ENCODE measurements at regions not wholly inside any gene's neighbourhood (a gene's known extent, or its start where the extent isn't known, plus 50 kb on each side); places are given as distances from the start of the nearest gene placed in this dataset.
"Not testable (repeated sequence)": the region's sequence is repeated elsewhere in the genome, so short reads cannot be mapped to it uniquely, and the experiment has no call there.

GRCh38 chr5:32876791-32877190, 165.7 kb downstream of the NPR3 start:
- TF ChIP-seq, protein P1, sequence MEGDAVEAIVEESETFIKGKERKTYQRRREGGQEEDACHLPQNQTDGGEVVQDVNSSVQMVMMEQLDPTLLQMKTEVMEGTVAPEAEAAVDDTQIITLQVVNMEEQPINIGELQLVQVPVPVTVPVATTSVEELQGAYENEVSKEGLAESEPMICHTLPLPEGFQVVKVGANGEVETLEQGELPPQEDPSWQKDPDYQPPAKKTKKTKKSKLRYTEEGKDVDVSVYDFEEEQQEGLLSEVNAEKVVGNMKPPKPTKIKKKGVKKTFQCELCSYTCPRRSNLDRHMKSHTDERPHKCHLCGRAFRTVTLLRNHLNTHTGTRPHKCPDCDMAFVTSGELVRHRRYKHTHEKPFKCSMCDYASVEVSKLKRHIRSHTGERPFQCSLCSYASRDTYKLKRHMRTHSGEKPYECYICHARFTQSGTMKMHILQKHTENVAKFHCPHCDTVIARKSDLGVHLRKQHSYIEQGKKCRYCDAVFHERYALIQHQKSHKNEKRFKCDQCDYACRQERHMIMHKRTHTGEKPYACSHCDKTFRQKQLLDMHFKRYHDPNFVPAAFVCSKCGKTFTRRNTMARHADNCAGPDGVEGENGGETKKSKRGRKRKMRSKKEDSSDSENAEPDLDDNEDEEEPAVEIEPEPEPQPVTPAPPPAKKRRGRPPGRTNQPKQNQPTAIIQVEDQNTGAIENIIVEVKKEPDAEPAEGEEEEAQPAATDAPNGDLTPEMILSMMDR (conservative IDR thresholded peaks at IDR 0.05): no peak
- H3K27ac ChIP-seq: no peak overlapping the region

GRCh38 chr5:32879364-32879763, 168.2 kb downstream of the NPR3 start:
- H3K27ac ChIP-seq: not testable (repeated sequence)

GRCh38 chr5:32880796-32881195, 169.7 kb downstream of the NPR3 start:
- H3K27ac ChIP-seq: no peak overlapping the region
- TF ChIP-seq, protein P1 (conservative IDR thresholded peaks at IDR 0.05): no peak

DNA sequence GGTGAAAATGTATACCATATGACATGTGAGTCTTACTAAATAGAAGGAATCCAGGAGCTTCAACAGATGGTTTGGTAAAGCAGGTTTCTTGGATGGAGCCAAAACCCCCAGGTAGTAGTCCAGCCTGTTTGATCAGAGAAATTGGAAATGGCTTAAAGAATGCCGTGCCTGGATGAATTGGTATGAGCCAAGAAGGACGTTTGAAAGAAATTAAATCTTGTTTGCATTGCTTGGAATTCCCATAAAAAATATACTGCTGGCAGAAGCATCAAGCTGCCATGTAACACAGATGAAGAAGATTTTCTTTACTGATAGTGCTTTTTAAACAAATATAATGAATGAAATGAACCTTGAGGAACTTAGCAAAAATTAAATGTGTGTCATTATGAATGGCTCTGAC, 176.3 kb downstream of the NPR3 start:
- TF ChIP-seq, protein P1 (conservative IDR thresholded peaks at IDR 0.05): no peak
- H3K27ac ChIP-seq: peak overlapping the region; percentile 78

DNA sequence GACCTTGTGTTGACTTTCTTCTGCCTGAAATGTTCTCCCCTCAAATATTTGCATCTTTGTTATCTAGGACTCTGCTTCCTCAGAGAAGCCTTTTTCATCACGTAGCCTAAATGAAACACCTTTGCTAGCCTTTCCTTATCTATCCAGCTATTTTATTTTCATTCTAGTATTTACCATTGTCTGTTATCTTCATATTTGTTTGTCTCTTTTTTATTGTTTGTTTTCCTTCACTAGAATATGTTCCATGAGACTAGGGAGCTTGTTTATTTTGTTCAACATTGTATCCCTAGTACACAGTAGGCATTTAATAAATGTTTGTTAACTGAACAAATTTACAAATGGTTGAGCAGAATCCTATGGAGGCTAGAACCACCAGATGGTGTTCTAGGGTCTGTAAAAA, 178.0 kb downstream of the NPR3 start:
- peak overlapping the region; percentile 78 for H3K27ac ChIP-seq
- TF ChIP-seq, protein P1 (conservative IDR thresholded peaks at IDR 0.05): no peak

- no peak overlapping the region for H3K27ac ChIP-seq
- TF ChIP-seq, protein P1 (conservative IDR thresholded peaks at IDR 0.05): no peak
These were observed 192.5 kb downstream of the NPR3 start for GRCh38 chr5:32903613-32904012.

GRCh38 chr5:32908641-32909040, 197.5 kb downstream of the NPR3 start:
- TF ChIP-seq, protein P1 (conservative IDR thresholded peaks at IDR 0.05): no peak
- no peak overlapping the region for H3K27ac ChIP-seq

DNA sequence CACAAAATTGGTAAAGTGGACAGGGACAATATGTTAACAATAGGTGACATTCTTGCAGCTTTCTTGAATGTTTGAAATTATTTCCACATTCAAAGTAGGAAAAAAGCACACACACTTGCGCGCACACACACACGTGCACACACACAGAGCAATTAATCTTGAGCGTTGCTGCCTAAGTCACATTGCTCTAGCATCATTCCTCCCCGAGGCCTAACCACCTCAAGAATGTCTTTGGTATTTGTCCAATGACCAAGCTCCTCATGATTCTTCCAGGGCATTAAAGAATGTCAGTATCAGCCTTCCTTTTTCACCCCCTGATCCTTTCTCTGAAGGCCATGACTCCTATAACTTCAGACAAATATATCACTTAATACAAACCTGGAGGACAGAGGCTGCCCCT, 198.1 kb downstream of the NPR3 start:
- no peak overlapping the region for H3K27ac ChIP-seq
- TF ChIP-seq, protein P1 (conservative IDR thresholded peaks at IDR 0.05): no peak

Data from VCaP (cell line).